Hematopoietic multipotent progenitor cell (in vitro differentiated cells): ENCODE measurements at regions not wholly inside any gene's neighbourhood (a gene's known extent, or its start where the extent isn't known, plus 50 kb on each side); places are given as distances from the start of the nearest gene placed in this dataset.
A peak's percentile ranks its signal among the peaks of the same experiment; 100 is the strongest.
"Not testable (repeated sequence)": the region's sequence is repeated elsewhere in the genome, so short reads cannot be mapped to it uniquely, and the experiment has no call there.

Experiments
- DNase-seq, 3 donors: peaks; one replicate each; pipeline ENCODE4 v3.0.0-alpha.2; 2011 to 2015; ENCODE audit warnings: low read depth in 2 of 3, low spot score in 2 of 3

GRCh38 chr16:62276637-62277036 is 240.4 kb upstream of the CDH8 start:
- DNase-seq = no peak

- DNase-seq = peak in 1 of 3 donors; percentile 1
Measured at GRCh38 chr16:62272035-62272434, 235.8 kb upstream of the CDH8 start.

GRCh38 chr16:62261760-62262159 is 225.5 kb upstream of the CDH8 start:
- DNase-seq = no peak

GRCh38 chr16:62258931-62259435 is 222.7 kb upstream of the CDH8 start:
- DNase-seq = not testable (repeated sequence)

GRCh38 chr16:62256406-62256805 is 220.2 kb upstream of the CDH8 start:
- no peak for DNase-seq

- DNase-seq = no peak
Measured at GRCh38 chr16:62254847-62255246, 218.6 kb upstream of the CDH8 start.

GRCh38 chr16:62254372-62254771 is 218.1 kb upstream of the CDH8 start:
- no peak for DNase-seq

- no peak for DNase-seq
Measured at GRCh38 chr16:62253966-62254365, 217.7 kb upstream of the CDH8 start.

GRCh38 chr16:62249069-62249468 is 212.8 kb upstream of the CDH8 start:
- no peak for DNase-seq

- DNase-seq = no peak
Measured at GRCh38 chr16:62240722-62241121, 204.5 kb upstream of the CDH8 start.

- DNase-seq = peak in 2 of 3 donors; percentile 60 to 77
Measured at GRCh38 chr16:62225675-62226074, 189.4 kb upstream of the CDH8 start.

GRCh38 chr16:62224646-62225209 is 188.5 kb upstream of the CDH8 start:
- no peak for DNase-seq

- no peak for DNase-seq
Measured at GRCh38 chr16:62216837-62217236, 180.6 kb upstream of the CDH8 start.

- no peak for DNase-seq
Measured at GRCh38 chr16:62213763-62214162, 177.5 kb upstream of the CDH8 start.

GRCh38 chr16:62208934-62209333 is 172.7 kb upstream of the CDH8 start:
- no peak for DNase-seq

GRCh38 chr16:62205459-62205858 is 169.2 kb upstream of the CDH8 start:
- DNase-seq = no peak

- no peak for DNase-seq
Measured at GRCh38 chr16:62201911-62202310, 165.7 kb upstream of the CDH8 start.

GRCh38 chr16:62194828-62195227 is 158.6 kb upstream of the CDH8 start:
- DNase-seq = no peak

- DNase-seq = peak in 1 of 3 donors; percentile 8
Measured at GRCh38 chr16:62190426-62190825, 154.2 kb upstream of the CDH8 start.

GRCh38 chr16:62177351-62178203 is 141.3 kb upstream of the CDH8 start:
- DNase-seq = no peak

GRCh38 chr16:62170642-62171041 is 134.4 kb upstream of the CDH8 start:
- DNase-seq = no peak

- no peak for DNase-seq
Measured at GRCh38 chr16:62167551-62167950, 131.3 kb upstream of the CDH8 start.
